GM21367 (cell line): ENCODE measurements at regions not wholly inside any gene's neighbourhood (a gene's known extent, or its start where the extent isn't known, plus 50 kb on each side); places are given as distances from the start of the nearest gene placed in this dataset.
"Not testable (repeated sequence)": the region's sequence is repeated elsewhere in the genome, so short reads cannot be mapped to it uniquely, and the experiment has no call there.

ENCODE experiments used
- ATAC-seq: cut with Tn5 transposase; IDR thresholded peaks from one replicate; pipeline ENCODE4 v1.9.1; 2021; ENCODE audit not compliant: unreplicated experiment

- no peak for ATAC-seq
Measured at GRCh38 chr2:88857274-88857741, 165.8 kb downstream of the RPIA start.

- ATAC-seq, result no peak
Measured at GRCh38 chr2:88857951-88858411, 166.5 kb downstream of the RPIA start.

GRCh38 chr2:88859461-88859860 lies 168.0 kb downstream of the RPIA start:
- ATAC-seq, result no peak

- no peak for ATAC-seq
Measured at GRCh38 chr2:88860421-88861075, 169.1 kb downstream of the RPIA start.

- ATAC-seq, result no peak
Measured at GRCh38 chr2:88865801-88866371, 174.4 kb downstream of the RPIA start.

GRCh38 chr2:88866756-88867155 lies 175.3 kb downstream of the RPIA start:
- no peak for ATAC-seq

- ATAC-seq, result no peak
Measured at GRCh38 chr2:88868861-88869260, 177.4 kb downstream of the RPIA start.

- ATAC-seq, result no peak
Measured at GRCh38 chr2:88870267-88870839, 178.9 kb downstream of the RPIA start.

- no peak for ATAC-seq
Measured at GRCh38 chr2:88871336-88871735, 179.9 kb downstream of the RPIA start.

- ATAC-seq, result no peak
Measured at GRCh38 chr2:88873620-88874019, 182.1 kb downstream of the RPIA start.

GRCh38 chr2:88874063-88874657 lies 182.7 kb downstream of the RPIA start:
- no peak for ATAC-seq

GRCh38 chr2:88875736-88876135 lies 184.3 kb downstream of the RPIA start:
- no peak for ATAC-seq

GRCh38 chr2:88880441-88880953 lies 189.0 kb downstream of the RPIA start:
- ATAC-seq, result no peak

GRCh38 chr2:88885275-88885674 lies 193.8 kb downstream of the RPIA start:
- ATAC-seq, result no peak

GRCh38 chr2:88885679-88886416 lies 194.4 kb downstream of the RPIA start:
- ATAC-seq, result no peak

GRCh38 chr2:88887466-88887865 lies 196.0 kb downstream of the RPIA start:
- ATAC-seq, result not testable (repeated sequence)

- ATAC-seq, result no peak
Measured at GRCh38 chr2:88892207-88892606, 200.7 kb downstream of the RPIA start.

GRCh38 chr2:88892788-88893187 lies 201.3 kb downstream of the RPIA start:
- ATAC-seq, result no peak

- no peak for ATAC-seq
Measured at GRCh38 chr2:88896971-88897370, 205.5 kb downstream of the RPIA start.

- no peak for ATAC-seq
Measured at GRCh38 chr2:88897715-88898114, 206.2 kb downstream of the RPIA start.

GRCh38 chr2:88903749-88904353 lies 212.4 kb downstream of the RPIA start:
- ATAC-seq, result no peak
